B cell (primary cell): ENCODE measurements at regions not wholly inside any gene's neighbourhood (a gene's known extent, or its start where the extent isn't known, plus 50 kb on each side); places are given as distances from the start of the nearest gene placed in this dataset.

Experiments
- EZH2 ChIP-seq: IDR thresholded peaks from 2 replicates; pipeline ENCODE4 v1.6.1; 2012; ENCODE audit warnings: borderline replicate concordance, low read depth, mild to moderate bottlenecking, moderate library complexity, low read length; ENCODE audit not compliant: insufficient read depth, poor library complexity, severe bottlenecking
- TF ChIP-seq, protein P1 (sequence below): fragments of 200-600 bp; IDR thresholded peaks from one replicate; pipeline ENCODE4 v1.8.0; 2022; ENCODE audit warnings: antibody characterized with exemption, mild to moderate bottlenecking

DNA sequence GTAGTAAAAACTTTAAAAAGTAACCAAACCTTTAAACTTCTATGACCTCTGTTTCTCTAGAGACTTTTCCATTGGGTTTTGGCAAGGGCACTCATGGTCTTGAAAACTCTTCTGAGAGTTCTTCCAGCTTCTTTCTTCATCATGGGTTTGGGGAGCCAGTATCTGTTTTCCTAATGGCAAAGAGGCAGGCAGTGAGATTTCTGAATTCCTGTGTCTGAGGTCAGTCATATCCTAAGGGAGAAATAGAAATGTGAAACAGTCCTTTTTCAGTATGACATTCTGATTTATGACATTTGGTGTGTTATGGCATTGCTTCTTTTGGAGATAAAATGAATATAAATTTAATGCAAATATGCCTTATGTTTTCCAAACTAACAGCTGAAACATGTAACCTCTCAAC is 518.5 kb upstream of the MARCKS start:
- TF ChIP-seq, protein P1, sequence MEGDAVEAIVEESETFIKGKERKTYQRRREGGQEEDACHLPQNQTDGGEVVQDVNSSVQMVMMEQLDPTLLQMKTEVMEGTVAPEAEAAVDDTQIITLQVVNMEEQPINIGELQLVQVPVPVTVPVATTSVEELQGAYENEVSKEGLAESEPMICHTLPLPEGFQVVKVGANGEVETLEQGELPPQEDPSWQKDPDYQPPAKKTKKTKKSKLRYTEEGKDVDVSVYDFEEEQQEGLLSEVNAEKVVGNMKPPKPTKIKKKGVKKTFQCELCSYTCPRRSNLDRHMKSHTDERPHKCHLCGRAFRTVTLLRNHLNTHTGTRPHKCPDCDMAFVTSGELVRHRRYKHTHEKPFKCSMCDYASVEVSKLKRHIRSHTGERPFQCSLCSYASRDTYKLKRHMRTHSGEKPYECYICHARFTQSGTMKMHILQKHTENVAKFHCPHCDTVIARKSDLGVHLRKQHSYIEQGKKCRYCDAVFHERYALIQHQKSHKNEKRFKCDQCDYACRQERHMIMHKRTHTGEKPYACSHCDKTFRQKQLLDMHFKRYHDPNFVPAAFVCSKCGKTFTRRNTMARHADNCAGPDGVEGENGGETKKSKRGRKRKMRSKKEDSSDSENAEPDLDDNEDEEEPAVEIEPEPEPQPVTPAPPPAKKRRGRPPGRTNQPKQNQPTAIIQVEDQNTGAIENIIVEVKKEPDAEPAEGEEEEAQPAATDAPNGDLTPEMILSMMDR, result no peak
- no peak for TF ChIP-seq EZH2
